Neural cell (in vitro differentiated cells): ENCODE measurements at regions not wholly inside any gene's neighbourhood (a gene's known extent, or its start where the extent isn't known, plus 50 kb on each side); places are given as distances from the start of the nearest gene placed in this dataset.

Source experiments
- EP300 ChIP-seq: fragments of 450-650 bp; conservative IDR thresholded peaks from 2 replicates; pipeline ENCODE4 v1.6.1; 2014; ENCODE audit warnings: antibody characterized with exemption, mild to moderate bottlenecking, moderate library complexity; ENCODE audit not compliant: poor library complexity, severe bottlenecking
- EZH2 ChIP-seq: fragments of 200-600, 300-800 bp; shearing (Covaris generic), sonication (generic); IDR thresholded peaks from 2 replicates; pipeline ENCODE4 v1.6.1; 2014; ENCODE audit warnings: antibody characterized with exemption, low read length, borderline replicate concordance, mild to moderate bottlenecking; ENCODE audit not compliant: insufficient read depth, poor library complexity, severe bottlenecking
- POLR2AphosphoS5 ChIP-seq: IDR thresholded peaks from 2 replicates; pipeline ENCODE4 v1.6.1; 2012
- TF ChIP-seq, protein P1 (sequence below): IDR thresholded peaks from 2 replicates; pipeline ENCODE4 v1.6.1; 2012; ENCODE audit warnings: borderline replicate concordance
- TF ChIP-seq, protein P2 (sequence below): fragments of 450-650 bp; IDR thresholded peaks from 2 replicates; pipeline ENCODE4 v1.5.1; 2014; ENCODE audit warnings: antibody characterized with exemption, mild to moderate bottlenecking, moderate library complexity; ENCODE audit not compliant: poor library complexity, severe bottlenecking

DNA sequence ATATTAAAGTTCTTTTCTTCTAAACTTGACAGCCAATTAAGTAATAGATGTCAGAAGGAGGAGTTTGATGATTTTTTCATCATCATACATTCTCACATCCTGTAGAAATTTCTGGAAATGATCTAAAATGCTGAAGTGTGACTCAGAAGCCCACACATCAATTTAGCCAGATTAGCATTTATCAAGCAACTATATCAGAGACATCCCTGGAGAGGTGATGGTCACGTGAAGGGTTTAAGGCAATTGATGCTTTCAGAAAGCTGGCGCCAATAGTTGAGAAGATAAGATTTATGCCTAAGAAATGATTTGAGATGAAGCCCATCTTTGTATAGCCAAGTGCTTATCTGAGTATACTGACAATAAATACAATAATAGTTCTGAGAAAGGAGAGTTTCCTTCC is 162.9 kb upstream of the RORB start:
- TF ChIP-seq POLR2AphosphoS5 (no peak), EZH2 (no peak), EP300 (no peak)
- TF ChIP-seq, protein P1, sequence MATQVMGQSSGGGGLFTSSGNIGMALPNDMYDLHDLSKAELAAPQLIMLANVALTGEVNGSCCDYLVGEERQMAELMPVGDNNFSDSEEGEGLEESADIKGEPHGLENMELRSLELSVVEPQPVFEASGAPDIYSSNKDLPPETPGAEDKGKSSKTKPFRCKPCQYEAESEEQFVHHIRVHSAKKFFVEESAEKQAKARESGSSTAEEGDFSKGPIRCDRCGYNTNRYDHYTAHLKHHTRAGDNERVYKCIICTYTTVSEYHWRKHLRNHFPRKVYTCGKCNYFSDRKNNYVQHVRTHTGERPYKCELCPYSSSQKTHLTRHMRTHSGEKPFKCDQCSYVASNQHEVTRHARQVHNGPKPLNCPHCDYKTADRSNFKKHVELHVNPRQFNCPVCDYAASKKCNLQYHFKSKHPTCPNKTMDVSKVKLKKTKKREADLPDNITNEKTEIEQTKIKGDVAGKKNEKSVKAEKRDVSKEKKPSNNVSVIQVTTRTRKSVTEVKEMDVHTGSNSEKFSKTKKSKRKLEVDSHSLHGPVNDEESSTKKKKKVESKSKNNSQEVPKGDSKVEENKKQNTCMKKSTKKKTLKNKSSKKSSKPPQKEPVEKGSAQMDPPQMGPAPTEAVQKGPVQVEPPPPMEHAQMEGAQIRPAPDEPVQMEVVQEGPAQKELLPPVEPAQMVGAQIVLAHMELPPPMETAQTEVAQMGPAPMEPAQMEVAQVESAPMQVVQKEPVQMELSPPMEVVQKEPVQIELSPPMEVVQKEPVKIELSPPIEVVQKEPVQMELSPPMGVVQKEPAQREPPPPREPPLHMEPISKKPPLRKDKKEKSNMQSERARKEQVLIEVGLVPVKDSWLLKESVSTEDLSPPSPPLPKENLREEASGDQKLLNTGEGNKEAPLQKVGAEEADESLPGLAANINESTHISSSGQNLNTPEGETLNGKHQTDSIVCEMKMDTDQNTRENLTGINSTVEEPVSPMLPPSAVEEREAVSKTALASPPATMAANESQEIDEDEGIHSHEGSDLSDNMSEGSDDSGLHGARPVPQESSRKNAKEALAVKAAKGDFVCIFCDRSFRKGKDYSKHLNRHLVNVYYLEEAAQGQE, result no peak
- TF ChIP-seq, protein P2, sequence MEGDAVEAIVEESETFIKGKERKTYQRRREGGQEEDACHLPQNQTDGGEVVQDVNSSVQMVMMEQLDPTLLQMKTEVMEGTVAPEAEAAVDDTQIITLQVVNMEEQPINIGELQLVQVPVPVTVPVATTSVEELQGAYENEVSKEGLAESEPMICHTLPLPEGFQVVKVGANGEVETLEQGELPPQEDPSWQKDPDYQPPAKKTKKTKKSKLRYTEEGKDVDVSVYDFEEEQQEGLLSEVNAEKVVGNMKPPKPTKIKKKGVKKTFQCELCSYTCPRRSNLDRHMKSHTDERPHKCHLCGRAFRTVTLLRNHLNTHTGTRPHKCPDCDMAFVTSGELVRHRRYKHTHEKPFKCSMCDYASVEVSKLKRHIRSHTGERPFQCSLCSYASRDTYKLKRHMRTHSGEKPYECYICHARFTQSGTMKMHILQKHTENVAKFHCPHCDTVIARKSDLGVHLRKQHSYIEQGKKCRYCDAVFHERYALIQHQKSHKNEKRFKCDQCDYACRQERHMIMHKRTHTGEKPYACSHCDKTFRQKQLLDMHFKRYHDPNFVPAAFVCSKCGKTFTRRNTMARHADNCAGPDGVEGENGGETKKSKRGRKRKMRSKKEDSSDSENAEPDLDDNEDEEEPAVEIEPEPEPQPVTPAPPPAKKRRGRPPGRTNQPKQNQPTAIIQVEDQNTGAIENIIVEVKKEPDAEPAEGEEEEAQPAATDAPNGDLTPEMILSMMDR, result no peak
